Choroid plexus epithelial cell (primary cell): ENCODE measurements at regions not wholly inside any gene's neighbourhood (a gene's known extent, or its start where the extent isn't known, plus 50 kb on each side); places are given as distances from the start of the nearest gene placed in this dataset.

Source experiments
- DNase-seq: peaks from one replicate; pipeline ENCODE4 v3.0.0-alpha.2; 2010; ENCODE audit warnings: low read depth
- H3K4me3 ChIP-seq: 2 replicates; pipeline ENCODE4 v1.5.1; 2011; ENCODE audit warnings: low read depth, mild to moderate bottlenecking, control low read depth, low read length, moderate library complexity
- CTCF ChIP-seq: conservative IDR thresholded peaks from 2 replicates; pipeline ENCODE4 v1.5.1; 2011; ENCODE audit warnings: low read depth, mild to moderate bottlenecking, control low read depth, inconsistent platforms, low read length, moderate library complexity

- no peak for DNase-seq
- TF ChIP-seq CTCF, result no peak
Observed at GRCh38 chr11:15539645-15540044, 424.9 kb downstream of the INSC start.

GRCh38 chr11:15541079-15541478, 426.4 kb downstream of the INSC start:
- TF ChIP-seq CTCF, result no peak
- H3K4me3 ChIP-seq, result no peak overlapping the region
- no peak for DNase-seq

More at GRCh38 chr11:15539645-15540044, 424.9 kb downstream of the INSC start:
- no peak overlapping the region for H3K4me3 ChIP-seq

GRCh38 chr11:15544353-15544752, 429.6 kb downstream of the INSC start:
- H3K4me3 ChIP-seq, result no peak overlapping the region
- no peak for TF ChIP-seq CTCF
- DNase-seq, result no peak

- no peak overlapping the region for H3K4me3 ChIP-seq
- no peak for DNase-seq
- no peak for TF ChIP-seq CTCF
Observed at GRCh38 chr11:15547685-15548084, 433.0 kb downstream of the INSC start.

GRCh38 chr11:15551901-15552851, 437.5 kb downstream of the INSC start:
- DNase-seq, result no peak
- TF ChIP-seq CTCF, result no peak
- H3K4me3 ChIP-seq, result no peak overlapping the region

GRCh38 chr11:15555161-15555560, 440.4 kb downstream of the INSC start:
- TF ChIP-seq CTCF, result no peak
- no peak overlapping the region for H3K4me3 ChIP-seq
- DNase-seq, result no peak
